ENCODE measurements at regions not wholly inside any gene's neighbourhood (a gene's known extent, or its start where the extent isn't known, plus 50 kb on each side); places are given as distances from the start of the nearest gene placed in this dataset.

GRCh38 chr5:91277093-91277626, 106.0 kb downstream of the ARRDC3 start:
- H3K79me2 ChIP-seq (replicated peaks; ENCODE audit: insufficient read depth, low read length): no peaks in the 10 kb centered on the region
- no peak overlapping the region for H3K9ac ChIP-seq (ENCODE audit: low read length)
- H3K9me2 ChIP-seq (ENCODE audit: insufficient read depth, low read length): no peaks in the 10 kb centered on the region
- H3F3A ChIP-seq (ENCODE audit: insufficient read depth, low read length, poor library complexity, severe bottlenecking): no peaks in the 10 kb centered on the region
- no peak overlapping the region for H3K27ac ChIP-seq (ENCODE audit: low read length)
- H3K9me3 ChIP-seq (ENCODE audit: low read length): no peaks in the 10 kb centered on the region
- H2AFZ ChIP-seq (ENCODE audit: low read depth, low read length): no peak overlapping the region
- H3K4me2 ChIP-seq (ENCODE audit: low read length): no peak overlapping the region
- no peaks in the 10 kb centered on the region for H3K27me3 ChIP-seq (ENCODE audit: insufficient read depth, low read depth, low read length)
- no peak for TF ChIP-seq RAD21 (conservative IDR thresholded peaks at IDR 0.05)
- TF ChIP-seq MXI1 (conservative IDR thresholded peaks at IDR 0.05; ENCODE audit: poor library complexity, severe bottlenecking): no peak
- TF ChIP-seq CTCF (IDR thresholded peaks at IDR 0.05; ENCODE audit: poor library complexity, severe bottlenecking): no peak
- no peak for TF ChIP-seq POLR2AphosphoS5 (IDR thresholded peaks at IDR 0.05)
- no peak for TF ChIP-seq SMC3 (conservative IDR thresholded peaks at IDR 0.05; ENCODE audit: poor library complexity)
- no peak for TF ChIP-seq EZH2 (IDR thresholded peaks at IDR 0.05; ENCODE audit: borderline replicate concordance, insufficient read depth, low read length, poor library complexity, severe bottlenecking)
- TF ChIP-seq TAF1 (IDR thresholded peaks at IDR 0.05; ENCODE audit: low read depth): no peak
- no peak for TF ChIP-seq REST (IDR thresholded peaks at IDR 0.05; ENCODE audit: borderline replicate concordance)
- no peak for TF ChIP-seq EP300 (conservative IDR thresholded peaks at IDR 0.05; ENCODE audit: poor library complexity, severe bottlenecking)
- no peak overlapping the region for H3K4me3 ChIP-seq (ENCODE audit: low read length)
- H4K20me1 ChIP-seq (ENCODE audit: insufficient read depth): no peaks in the 10 kb centered on the region
- H3K36me3 ChIP-seq (ENCODE audit: insufficient read depth, low read length): no peaks in the 10 kb centered on the region

- no peaks in the 10 kb centered on the region for H4K20me1 ChIP-seq (ENCODE audit: insufficient read depth)
- H2AFZ ChIP-seq (ENCODE audit: low read depth, low read length): no peak overlapping the region
- H3K9ac ChIP-seq (ENCODE audit: low read length): no peak overlapping the region
Observed at GRCh38 chr5:91272858-91273257, 110.3 kb downstream of the ARRDC3 start.

More at GRCh38 chr5:91272858-91273257, 110.3 kb downstream of the ARRDC3 start:
- H3K9me2 ChIP-seq (ENCODE audit: insufficient read depth, low read length): no peaks in the 10 kb centered on the region
- H3K79me2 ChIP-seq (replicated peaks; ENCODE audit: insufficient read depth, low read length): no peaks in the 10 kb centered on the region
- no peaks in the 10 kb centered on the region for H3F3A ChIP-seq (ENCODE audit: insufficient read depth, low read length, poor library complexity, severe bottlenecking)
- H3K27me3 ChIP-seq (ENCODE audit: insufficient read depth, low read depth, low read length): no peaks in the 10 kb centered on the region
- H3K9me3 ChIP-seq (ENCODE audit: low read length): no peaks in the 10 kb centered on the region
- no peak for TF ChIP-seq RAD21 (conservative IDR thresholded peaks at IDR 0.05)
- no peak for TF ChIP-seq REST (IDR thresholded peaks at IDR 0.05; ENCODE audit: borderline replicate concordance)
- TF ChIP-seq EP300 (conservative IDR thresholded peaks at IDR 0.05; ENCODE audit: poor library complexity, severe bottlenecking): no peak
- TF ChIP-seq POLR2AphosphoS5 (IDR thresholded peaks at IDR 0.05): no peak
- no peak for TF ChIP-seq TAF1 (IDR thresholded peaks at IDR 0.05; ENCODE audit: low read depth)
- no peak for TF ChIP-seq SMC3 (conservative IDR thresholded peaks at IDR 0.05; ENCODE audit: poor library complexity)
- no peak for TF ChIP-seq EZH2 (IDR thresholded peaks at IDR 0.05; ENCODE audit: borderline replicate concordance, insufficient read depth, low read length, poor library complexity, severe bottlenecking)
- TF ChIP-seq CTCF (IDR thresholded peaks at IDR 0.05; ENCODE audit: poor library complexity, severe bottlenecking): no peak
- TF ChIP-seq MXI1 (conservative IDR thresholded peaks at IDR 0.05; ENCODE audit: poor library complexity, severe bottlenecking): no peak
- no peaks in the 10 kb centered on the region for H3K36me3 ChIP-seq (ENCODE audit: insufficient read depth, low read length)
- no peak overlapping the region for H3K4me3 ChIP-seq (ENCODE audit: low read length)
- H3K27ac ChIP-seq (ENCODE audit: low read length): no peak overlapping the region
- no peak overlapping the region for H3K4me2 ChIP-seq (ENCODE audit: low read length)
